Testis (tissue), 2 donors: ENCODE measurements at regions not wholly inside any gene's neighbourhood (a gene's known extent, or its start where the extent isn't known, plus 50 kb on each side); places are given as distances from the start of the nearest gene placed in this dataset.

Source experiments
- POLR2A ChIP-seq: fragments of 450-650 bp; IDR thresholded peaks from one replicate; pipeline ENCODE4 v1.6.1; 2017; ENCODE audit warnings: antibody characterized with exemption, mild to moderate bottlenecking, moderate library complexity
- TF ChIP-seq, protein P1 (sequence below), 3 experiments: fragments of 450-650 bp in 2 of 3; fragments of 200-600 bp in 1 of 3; sonication (generic) in 1 of 3; IDR thresholded peaks; one replicate each; pipeline ENCODE4 v1.5.1; 2016 to 2019; ENCODE audit warnings: antibody characterized with exemption in 3 of 3, mild to moderate bottlenecking in 2 of 3, moderate library complexity in 1 of 3

DNA sequence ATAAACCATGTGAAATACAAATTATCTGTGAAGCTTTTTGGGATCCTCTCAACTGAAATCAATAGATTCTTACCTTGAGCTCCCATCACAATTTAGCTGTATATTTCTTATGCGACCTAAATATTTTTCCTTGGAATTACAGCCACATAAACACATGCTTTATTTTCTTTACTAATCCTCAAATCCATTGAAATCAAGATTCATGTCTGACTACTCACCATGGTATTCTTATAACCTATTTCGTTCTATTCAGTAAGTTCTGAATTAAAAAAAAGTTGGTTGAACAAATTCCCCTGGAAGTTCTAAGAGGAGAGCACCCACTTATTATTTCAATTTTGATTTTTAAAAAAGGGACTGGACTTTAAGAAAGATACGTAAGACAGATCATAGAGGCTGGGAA, 292.1 kb upstream of the ATP2B1 start:
- TF ChIP-seq, protein P1, sequence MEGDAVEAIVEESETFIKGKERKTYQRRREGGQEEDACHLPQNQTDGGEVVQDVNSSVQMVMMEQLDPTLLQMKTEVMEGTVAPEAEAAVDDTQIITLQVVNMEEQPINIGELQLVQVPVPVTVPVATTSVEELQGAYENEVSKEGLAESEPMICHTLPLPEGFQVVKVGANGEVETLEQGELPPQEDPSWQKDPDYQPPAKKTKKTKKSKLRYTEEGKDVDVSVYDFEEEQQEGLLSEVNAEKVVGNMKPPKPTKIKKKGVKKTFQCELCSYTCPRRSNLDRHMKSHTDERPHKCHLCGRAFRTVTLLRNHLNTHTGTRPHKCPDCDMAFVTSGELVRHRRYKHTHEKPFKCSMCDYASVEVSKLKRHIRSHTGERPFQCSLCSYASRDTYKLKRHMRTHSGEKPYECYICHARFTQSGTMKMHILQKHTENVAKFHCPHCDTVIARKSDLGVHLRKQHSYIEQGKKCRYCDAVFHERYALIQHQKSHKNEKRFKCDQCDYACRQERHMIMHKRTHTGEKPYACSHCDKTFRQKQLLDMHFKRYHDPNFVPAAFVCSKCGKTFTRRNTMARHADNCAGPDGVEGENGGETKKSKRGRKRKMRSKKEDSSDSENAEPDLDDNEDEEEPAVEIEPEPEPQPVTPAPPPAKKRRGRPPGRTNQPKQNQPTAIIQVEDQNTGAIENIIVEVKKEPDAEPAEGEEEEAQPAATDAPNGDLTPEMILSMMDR (IDR thresholded peaks at IDR 0.05): no peak
- TF ChIP-seq POLR2A: no peak
